Stimulated activated CD4-positive, alpha-beta T cell treated with anti-CD3 and anti-CD28 coated beads, Interleukin-12 subunit alpha, Interleukin-12 subunit beta, amount 100 ng/mL, for 48 hours (primary cell): ENCODE measurements at regions not wholly inside any gene's neighbourhood (a gene's known extent, or its start where the extent isn't known, plus 50 kb on each side); places are given as distances from the start of the nearest gene placed in this dataset.
"Not testable (repeated sequence)": the region's sequence is repeated elsewhere in the genome, so short reads cannot be mapped to it uniquely, and the experiment has no call there.

Source experiments
- DNase-seq, 3 donors: peaks; one replicate each; pipeline ENCODE4 v3.0.0-alpha.2; 2020; ENCODE audit warnings: low read depth in 2 of 3, low spot score in 1 of 3

- DNase-seq, result no peak
These were observed 179.6 kb upstream of the EDNRB start for GRCh38 chr13:78098249-78098648.

GRCh38 chr13:78096221-78096620 lies 177.6 kb upstream of the EDNRB start:
- DNase-seq, result no peak

GRCh38 chr13:78087966-78088678 lies 169.5 kb upstream of the EDNRB start:
- DNase-seq, result no peak

- DNase-seq, result no peak
These were observed 167.0 kb upstream of the EDNRB start for GRCh38 chr13:78085434-78086225.

GRCh38 chr13:78084401-78084800 lies 165.8 kb upstream of the EDNRB start:
- no peak for DNase-seq

- no peak for DNase-seq
These were observed 159.5 kb upstream of the EDNRB start for GRCh38 chr13:78078168-78078567.

- no peak for DNase-seq
These were observed 148.7 kb upstream of the EDNRB start for GRCh38 chr13:78067290-78067689.

- no peak for DNase-seq
These were observed 146.5 kb upstream of the EDNRB start for GRCh38 chr13:78065141-78065540.

GRCh38 chr13:78061806-78062205 lies 143.2 kb upstream of the EDNRB start:
- no peak for DNase-seq

GRCh38 chr13:78060966-78061365 lies 142.3 kb upstream of the EDNRB start:
- DNase-seq, result no peak

GRCh38 chr13:78056865-78057264 lies 138.2 kb upstream of the EDNRB start:
- not testable (repeated sequence) for DNase-seq

- no peak for DNase-seq
These were observed 135.5 kb upstream of the EDNRB start for GRCh38 chr13:78054157-78054556.

GRCh38 chr13:78047151-78047550 lies 128.5 kb upstream of the EDNRB start:
- no peak for DNase-seq

- DNase-seq, result no peak
These were observed 127.7 kb upstream of the EDNRB start for GRCh38 chr13:78046331-78046730.

GRCh38 chr13:78045916-78046315 lies 127.3 kb upstream of the EDNRB start:
- DNase-seq, result no peak

GRCh38 chr13:78041366-78041765 lies 122.7 kb upstream of the EDNRB start:
- DNase-seq, result not testable (repeated sequence)

- DNase-seq, result no peak
These were observed 121.7 kb upstream of the EDNRB start for GRCh38 chr13:78040205-78040830.

GRCh38 chr13:78036841-78037240 lies 118.2 kb upstream of the EDNRB start:
- DNase-seq, result no peak

- no peak for DNase-seq
These were observed 116.9 kb upstream of the EDNRB start for GRCh38 chr13:78035500-78035899.

- no peak for DNase-seq
These were observed 114.9 kb upstream of the EDNRB start for GRCh38 chr13:78033509-78033908.

- DNase-seq, result no peak
These were observed 113.5 kb upstream of the EDNRB start for GRCh38 chr13:78032132-78032531.

GRCh38 chr13:78030341-78030896 lies 111.8 kb upstream of the EDNRB start:
- DNase-seq, result no peak
